Osteocyte (in vitro differentiated cells): ENCODE measurements at regions not wholly inside any gene's neighbourhood (a gene's known extent, or its start where the extent isn't known, plus 50 kb on each side); places are given as distances from the start of the nearest gene placed in this dataset.
A peak's percentile ranks its signal among the peaks of the same experiment; 100 is the strongest.

Experiments used
- DNase-seq: peaks from one replicate; pipeline ENCODE4 v3.0.0; 2021; ENCODE audit warnings: mixed read lengths; ENCODE audit not compliant: unreplicated experiment; ENCODE audit errors: extremely low spot score
- H3K27ac Mint-ChIP-seq: one replicate; pipeline ENCODE4 v1.8.0; 2021; ENCODE audit warnings: mild to moderate bottlenecking, mixed read lengths; ENCODE audit not compliant: unreplicated experiment
- H3K27me3 Mint-ChIP-seq: one replicate; pipeline ENCODE4 v1.8.0; 2021; ENCODE audit warnings: mixed read lengths; ENCODE audit not compliant: unreplicated experiment
- H3K36me3 Mint-ChIP-seq: one replicate; pipeline ENCODE4 v1.8.0; 2021; ENCODE audit warnings: mixed read lengths; ENCODE audit not compliant: unreplicated experiment
- H3K4me1 Mint-ChIP-seq: one replicate; pipeline ENCODE4 v1.8.0; 2021; ENCODE audit warnings: mixed read lengths; ENCODE audit not compliant: unreplicated experiment
- H3K4me3 Mint-ChIP-seq: one replicate; pipeline ENCODE4 v1.8.0; 2021; ENCODE audit warnings: mild to moderate bottlenecking, moderate library complexity, mixed read lengths; ENCODE audit not compliant: unreplicated experiment
- H3K9me3 Mint-ChIP-seq: one replicate; pipeline ENCODE4 v1.8.0; 2021; ENCODE audit warnings: mixed read lengths; ENCODE audit not compliant: unreplicated experiment
- CTCF ChIP-seq: fragments of 200-600 bp; sonication (generic); IDR thresholded peaks from 2 replicates; pipeline ENCODE4 v1.5.0; 2021; ENCODE audit warnings: antibody characterized with exemption, mild to moderate bottlenecking, moderate library complexity

DNA sequence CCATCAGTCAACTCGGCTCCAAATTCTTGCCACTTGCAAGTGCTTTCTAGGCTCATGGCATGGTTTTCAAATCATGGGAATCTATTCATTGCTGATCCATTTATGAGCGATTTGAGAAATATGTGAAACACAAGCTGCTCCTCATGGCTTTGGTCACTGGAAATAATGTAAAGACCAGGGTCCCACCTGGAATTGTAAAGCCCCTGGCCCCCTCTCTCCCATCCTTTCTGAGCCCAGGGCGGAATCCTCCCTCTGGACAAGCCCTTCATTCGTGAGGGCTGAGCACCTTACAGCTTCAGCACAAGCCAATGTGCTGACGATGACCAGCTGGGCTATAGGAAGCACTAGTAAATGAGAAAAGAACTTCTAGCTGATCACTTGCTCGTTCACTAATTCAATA lies 96.0 kb downstream of the RNASET2 start:
- Mint-ChIP-seq H3K27me3 (peaks cover 52% of the 10 kb centered on the region), H3K9me3 (no peaks in the 10 kb centered on the region), H3K4me1 (peaks cover 6% of the 10 kb centered on the region), H3K27ac (no peak overlapping the region), H3K36me3 (peaks cover 2% of the 10 kb centered on the region), H3K4me3 (no peak overlapping the region)
- no peak for TF ChIP-seq CTCF
- DNase-seq: no peak

- TF ChIP-seq CTCF: no peak
- Mint-ChIP-seq H3K4me1 (peaks cover 2% of the 10 kb centered on the region), H3K36me3 (no peaks in the 10 kb centered on the region), H3K27me3 (peaks cover 24% of the 10 kb centered on the region), H3K4me3 (no peak overlapping the region), H3K9me3 (no peaks in the 10 kb centered on the region), H3K27ac (no peak overlapping the region)
- no peak for DNase-seq
Observed at GRCh38 chr6:166855416-166855815, 100.9 kb downstream of the RNASET2 start.

- Mint-ChIP-seq H3K27ac (no peak overlapping the region), H3K36me3 (no peaks in the 10 kb centered on the region)
- no peak for TF ChIP-seq CTCF
Observed at GRCh38 chr6:166853371-166854325, 102.7 kb downstream of the RNASET2 start.

GRCh38 chr6:166852451-166852975 lies 103.8 kb downstream of the RNASET2 start:
- TF ChIP-seq CTCF: no peak
- Mint-ChIP-seq H3K4me1 (peaks cover 8% of the 10 kb centered on the region), H3K27ac (no peak overlapping the region), H3K4me3 (no peak overlapping the region), H3K27me3 (peaks cover under 1% of the 10 kb centered on the region), H3K36me3 (no peaks in the 10 kb centered on the region), H3K9me3 (peaks cover 4% of the 10 kb centered on the region)
- peak; percentile 77 for DNase-seq

More at GRCh38 chr6:166853371-166854325, 102.7 kb downstream of the RNASET2 start:
- no peak overlapping the region for H3K4me3 Mint-ChIP-seq
- H3K4me1 Mint-ChIP-seq: peaks cover 8% of the 10 kb centered on the region
- peaks cover 9% of the 10 kb centered on the region for H3K27me3 Mint-ChIP-seq
- no peak for DNase-seq
- H3K9me3 Mint-ChIP-seq: no peaks in the 10 kb centered on the region

GRCh38 chr6:166851911-166852310 lies 104.4 kb downstream of the RNASET2 start:
- H3K9me3 Mint-ChIP-seq: peaks cover 10% of the 10 kb centered on the region
- TF ChIP-seq CTCF: no peak
- H3K4me3 Mint-ChIP-seq: no peak overlapping the region
- H3K4me1 Mint-ChIP-seq: peaks cover 8% of the 10 kb centered on the region
- H3K36me3 Mint-ChIP-seq: no peaks in the 10 kb centered on the region
- no peak overlapping the region for H3K27ac Mint-ChIP-seq
- peaks cover 4% of the 10 kb centered on the region for H3K27me3 Mint-ChIP-seq
- no peak for DNase-seq
